Transverse colon (tissue), 4 donors: ENCODE measurements at regions not wholly inside any gene's neighbourhood (a gene's known extent, or its start where the extent isn't known, plus 50 kb on each side); places are given as distances from the start of the nearest gene placed in this dataset.

ENCODE experiments used
- CTCF ChIP-seq, 5 experiments: fragments of 200-600 bp in 3 of 5; fragments of 450-650 bp in 2 of 5; sonication (generic) in 3 of 5; IDR thresholded peaks; 1 replicate in 2 of 5; 2 replicates in 3 of 5; pipeline ENCODE4 v1.5.1; 2016 to 2017; ENCODE audit warnings: antibody characterized with exemption in 5 of 5, inconsistent platforms in 3 of 5, mild to moderate bottlenecking in 2 of 5, moderate library complexity in 1 of 5
- EP300 ChIP-seq: sonication (generic); formaldehyde crosslinking; IDR thresholded peaks from one replicate; pipeline ENCODE4 v1.6.1; 2017; ENCODE audit warnings: antibody characterized with exemption, low read depth
- POLR2A ChIP-seq: fragments of 450-650 bp; IDR thresholded peaks from one replicate; pipeline ENCODE4 v1.6.1; 2016; ENCODE audit warnings: antibody characterized with exemption, mild to moderate bottlenecking, moderate library complexity
- POLR2AphosphoS5 ChIP-seq, 3 donors: sonication (generic); formaldehyde crosslinking; IDR thresholded peaks; one replicate each; pipeline ENCODE4 v1.6.1; 2016; ENCODE audit warnings: antibody characterized with exemption in 3 of 3

- no peak for TF ChIP-seq POLR2A
- TF ChIP-seq CTCF (IDR thresholded peaks at IDR 0.05): no peak
- no peak for TF ChIP-seq POLR2AphosphoS5 (IDR thresholded peaks at IDR 0.05)
- TF ChIP-seq EP300: no peak
These were observed 167.2 kb downstream of the CYB561 start for GRCh38 chr17:63278728-63279442.
